H1 (cell line): ENCODE measurements at regions not wholly inside any gene's neighbourhood (a gene's known extent, or its start where the extent isn't known, plus 50 kb on each side); places are given as distances from the start of the nearest gene placed in this dataset.

Source experiments
- CTCF ChIA-PET: fragments of 300-600 bp; sonication (Branson Sonifier 250); formaldehyde crosslinking; loops from one replicate; lab custom pipeline; 2021; ENCODE audit not compliant: partially characterized antibody; lab: Charles Lee
- POLR2A ChIA-PET: fragments of 300-600 bp; sonication (Branson Sonifier 250); formaldehyde crosslinking; loops from one replicate; lab custom pipeline; 2021; ENCODE audit warnings: inconsistent platforms; ENCODE audit not compliant: partially characterized antibody; lab: Charles Lee
- DNase-seq, 2 experiments: peaks; one replicate each; pipeline versions ENCODE4 v3.0.0 to v3.0.0-alpha.2; 2010 to 2022; ENCODE audit warnings: low spot score in 2 of 2, low read depth in 1 of 2, mixed read lengths in 1 of 2
- FAIRE-seq: peaks from 2 replicates; lab custom pipeline; 2011; peaks lifted over from hg19 to GRCh38; lab: Jason Lieb, UNC
- H2AFZ ChIP-seq: 2 replicates; pipeline ENCODE4 v1.8.1; 2012; ENCODE audit warnings: low read length, inconsistent platforms
- H2AK5ac ChIP-seq: 2 replicates; pipeline ENCODE4 v1.6.1; 2013; ENCODE audit warnings: low read depth, low read length
- H2BK120ac ChIP-seq: replicated peaks from 2 replicates; pipeline ENCODE3; 2013; ENCODE audit warnings: low read depth, low read length, inconsistent platforms
- H2BK12ac ChIP-seq: 2 replicates; pipeline ENCODE4 v1.6.1; 2013; ENCODE audit warnings: low read depth, low read length
- H2BK15ac ChIP-seq: 2 replicates; pipeline ENCODE4 v1.6.1; 2013; ENCODE audit warnings: low read length
- H2BK20ac ChIP-seq: 2 replicates; pipeline ENCODE4 v1.6.1; 2013; ENCODE audit warnings: low read length
- H2BK5ac ChIP-seq: 2 replicates; pipeline ENCODE4 v1.6.1; 2013; ENCODE audit warnings: low read depth, low read length
- H3K14ac ChIP-seq: 2 replicates; pipeline ENCODE4 v1.6.1; 2013; ENCODE audit warnings: inconsistent platforms; ENCODE audit not compliant: insufficient read length
- H3K18ac ChIP-seq: 2 replicates; pipeline ENCODE4 v1.6.1; 2013; ENCODE audit warnings: low read length; ENCODE audit errors: extremely low read depth
- H3K23ac ChIP-seq: 2 replicates; pipeline ENCODE4 v1.6.1; 2013; ENCODE audit warnings: inconsistent platforms; ENCODE audit not compliant: insufficient read length
- H3K23me2 ChIP-seq: 2 replicates; pipeline ENCODE4 v1.6.1; 2013; ENCODE audit warnings: low read depth, low read length
- H3K27ac ChIP-seq: 2 replicates; pipeline ENCODE4 v1.6.1; 2011; ENCODE audit warnings: low read depth, low read length, inconsistent platforms
- H3K27me3 ChIP-seq, 4 experiments: replicated peaks in 1 of 4; 1 replicate in 1 of 4; 2 replicates in 3 of 4; pipeline versions ENCODE4 v1.6.1 to v1.8.1; 2011 to 2013; ENCODE audit warnings: low read length in 3 of 4, mild to moderate bottlenecking in 3 of 4, inconsistent platforms in 2 of 4, mixed read lengths in 2 of 4, moderate library complexity in 1 of 4; ENCODE audit not compliant: control insufficient read depth in 3 of 4, insufficient read depth in 3 of 4; ENCODE audit errors: extremely low read depth in 1 of 4
- H3K36me3 ChIP-seq, 4 experiments: 2 replicates each; pipeline versions ENCODE4 v1.6.1 to v1.8.1; 2011 to 2013; ENCODE audit warnings: mild to moderate bottlenecking in 4 of 4, low read length in 3 of 4, moderate library complexity in 2 of 4, control low read depth in 1 of 4, inconsistent platforms in 1 of 4; ENCODE audit not compliant: insufficient read depth in 4 of 4, control insufficient read depth in 2 of 4
- H3K4ac ChIP-seq: replicated peaks from 2 replicates; pipeline ENCODE3; 2013; ENCODE audit warnings: low read length, low read depth, mixed read lengths, inconsistent platforms; ENCODE audit not compliant: insufficient read length
- H3K4me1 ChIP-seq, 4 experiments: replicated peaks in 1 of 4; 1 replicate in 1 of 4; 2 replicates in 3 of 4; pipeline versions ENCODE4 v1.6.1 to v1.8.1; 2011 to 2013; ENCODE audit warnings: low read length in 3 of 4, inconsistent platforms in 2 of 4, mixed read lengths in 1 of 4; ENCODE audit not compliant: insufficient read depth in 4 of 4, control insufficient read depth in 3 of 4
- H3K4me2 ChIP-seq, 2 experiments: 2 replicates each; pipeline versions ENCODE4 v1.6.1 to v1.8.1; 2011 to 2013; ENCODE audit warnings: low read depth in 2 of 2, low read length in 2 of 2, control low read depth in 1 of 2, inconsistent platforms in 1 of 2, mild to moderate bottlenecking in 1 of 2; ENCODE audit not compliant: insufficient read depth in 1 of 2
- H3K4me3 ChIP-seq, 4 experiments: fragments of 200-600, 300-600 bp in 1 of 4; sonication (generic), shearing (Covaris generic), sonication (Bioruptor Twin) in 1 of 4; 2 replicates each; pipeline versions ENCODE4 v1.5.1 to v1.8.1; 2011 to 2016; ENCODE audit warnings: low read length in 4 of 4, low read depth in 3 of 4, control low read depth in 2 of 4, inconsistent platforms in 2 of 4, mild to moderate bottlenecking in 2 of 4, mixed read lengths in 1 of 4, moderate library complexity in 1 of 4; ENCODE audit not compliant: insufficient read depth in 2 of 4; ENCODE audit errors: extremely low read depth in 1 of 4
- H3K56ac ChIP-seq: replicated peaks from 2 replicates; pipeline ENCODE3; 2013; ENCODE audit warnings: low read depth, mild to moderate bottlenecking, mixed read lengths, low read length, inconsistent platforms; ENCODE audit not compliant: insufficient read length
- H3K79me1 ChIP-seq: 2 replicates; pipeline ENCODE4 v1.6.1; 2013; ENCODE audit warnings: low read depth, low read length, control low read depth
- H3K79me2 ChIP-seq, 2 experiments: 2 replicates each; pipeline versions ENCODE4 v1.6.1 to v1.8.1; 2012 to 2013; ENCODE audit warnings: low read length in 2 of 2, mild to moderate bottlenecking in 2 of 2, inconsistent platforms in 1 of 2; ENCODE audit not compliant: insufficient read depth in 2 of 2, control insufficient read depth in 1 of 2
- H3K9ac ChIP-seq, 4 experiments: replicated peaks in 1 of 4; 1 replicate in 1 of 4; 2 replicates in 3 of 4; pipeline versions ENCODE4 v1.6.1 to v1.8.1; 2011 to 2013; ENCODE audit warnings: low read depth in 3 of 4, low read length in 3 of 4, control low read depth in 2 of 4, mild to moderate bottlenecking in 2 of 4, moderate library complexity in 2 of 4, inconsistent platforms in 1 of 4; ENCODE audit errors: extremely low read depth in 1 of 4
- H3K9me3 ChIP-seq, 2 experiments: 2 replicates each; pipeline versions ENCODE4 v1.6.1 to v1.8.1; 2012 to 2013; ENCODE audit warnings: mild to moderate bottlenecking in 2 of 2, moderate library complexity in 2 of 2, control low read depth in 1 of 2, inconsistent platforms in 1 of 2, low read depth in 1 of 2, low read length in 1 of 2, mixed read lengths in 1 of 2; ENCODE audit not compliant: insufficient read depth in 2 of 2
- H4K20me1 ChIP-seq, 2 experiments: replicated peaks in 1 of 2; 2 replicates each; pipeline versions ENCODE3 to v1.8.1; 2011 to 2013; ENCODE audit warnings: inconsistent platforms in 2 of 2, low read length in 2 of 2, mild to moderate bottlenecking in 1 of 2; ENCODE audit not compliant: insufficient read depth in 2 of 2, control insufficient read depth in 1 of 2
- H4K5ac ChIP-seq: 2 replicates; pipeline ENCODE4 v1.6.1; 2013; ENCODE audit warnings: low read length, low read depth, mixed read lengths, inconsistent platforms; ENCODE audit not compliant: insufficient read length
- H4K8ac ChIP-seq: 2 replicates; pipeline ENCODE4 v1.8.0; 2013; ENCODE audit warnings: mild to moderate bottlenecking, moderate library complexity, low read length, inconsistent platforms; ENCODE audit not compliant: insufficient read depth; ENCODE audit errors: extremely low read depth
- H4K91ac ChIP-seq: replicated peaks from 2 replicates; pipeline ENCODE3; 2013; ENCODE audit warnings: low read length, mixed read lengths, inconsistent platforms; ENCODE audit not compliant: insufficient read length
- BCL11A ChIP-seq, 2 experiments: IDR thresholded peaks; one replicate each; pipeline ENCODE4 v1.6.1; 2011; ENCODE audit warnings: low read depth in 2 of 2, low read length in 2 of 2, mild to moderate bottlenecking in 2 of 2
- BRCA1 ChIP-seq: IDR thresholded peaks from 2 replicates; pipeline ENCODE4 v1.6.1; 2012; ENCODE audit warnings: low read depth, low read length, improper control_type of control experiment
- CHD2 ChIP-seq: IDR thresholded peaks from 2 replicates; pipeline ENCODE4 v1.6.1; 2012; ENCODE audit warnings: low read length, improper control_type of control experiment
- EGR1 ChIP-seq: IDR thresholded peaks from 2 replicates; pipeline ENCODE4 v1.6.1; 2011; ENCODE audit warnings: low read depth, low read length, borderline replicate concordance
- GTF2F1 ChIP-seq: IDR thresholded peaks from 2 replicates; pipeline ENCODE4 v1.6.1; 2012; ENCODE audit warnings: low read depth, low read length, improper control_type of control experiment, borderline replicate concordance
- KDM5A ChIP-seq: fragments of 200-600 bp; IDR thresholded peaks from 2 replicates; pipeline ENCODE4 v1.7.1; 2012; ENCODE audit warnings: mild to moderate bottlenecking, low read length, inconsistent platforms, mixed read lengths
- NANOG ChIP-seq: IDR thresholded peaks from 2 replicates; pipeline ENCODE4 v1.6.1; 2011; ENCODE audit warnings: low read length, low read depth, mild to moderate bottlenecking, inconsistent platforms; ENCODE audit not compliant: insufficient read depth, poor library complexity, severe bottlenecking
- PHF8 ChIP-seq: fragments of 200-600 bp; sonication (generic); conservative IDR thresholded peaks from 2 replicates; pipeline ENCODE4 v1.7.1; 2012; ENCODE audit warnings: low read depth, mild to moderate bottlenecking, inconsistent platforms, low read length, moderate library complexity
- POLR2A ChIP-seq, 2 experiments: IDR thresholded peaks; 1 replicate in 1 of 2; 2 replicates in 1 of 2; pipeline ENCODE4 v1.6.1; 2011; ENCODE audit warnings: low read depth in 2 of 2, low read length in 2 of 2, mild to moderate bottlenecking in 2 of 2; ENCODE audit errors: control extremely low read depth in 1 of 2
- POU5F1 ChIP-seq: IDR thresholded peaks from 2 replicates; pipeline ENCODE4 v1.6.1; 2011; ENCODE audit warnings: low read depth, mild to moderate bottlenecking, low read length, moderate library complexity
- RNF2 ChIP-seq: fragments of 200-900, 300-1000 bp; sonication (generic); IDR thresholded peaks from 2 replicates; pipeline ENCODE4 v1.7.1; 2016; ENCODE audit warnings: borderline replicate concordance, low read depth, mild to moderate bottlenecking, antibody characterized with exemption, low read length; ENCODE audit not compliant: poor library complexity, severe bottlenecking; ENCODE audit errors: missing control alignments
- SIRT6 ChIP-seq: IDR thresholded peaks from one replicate; pipeline ENCODE4 v1.7.1; 2012; ENCODE audit warnings: low read length, inconsistent platforms
- WGBS, 2 experiments: shearing (Covaris generic) in 1 of 2; methylation state at CpG; one replicate each; pipeline versions ENCODE4 v1.1.6 to v1.1.7; 2013 to 2015; ENCODE audit warnings: low lambda C conversion rate in 2 of 2, mixed read lengths in 2 of 2, inconsistent platforms in 1 of 2, low coverage in 1 of 2, missing lambda C conversion rate in 1 of 2; ENCODE audit not compliant: insufficient replicate concordance in 2 of 2, insufficient coverage in 1 of 2, insufficient read length in 1 of 2; ENCODE audit errors: extremely low coverage in 1 of 2, missing lambda C conversion rate in 1 of 2; 5-methylcytosine and 5-hydroxymethylcytosine counted together

DNA sequence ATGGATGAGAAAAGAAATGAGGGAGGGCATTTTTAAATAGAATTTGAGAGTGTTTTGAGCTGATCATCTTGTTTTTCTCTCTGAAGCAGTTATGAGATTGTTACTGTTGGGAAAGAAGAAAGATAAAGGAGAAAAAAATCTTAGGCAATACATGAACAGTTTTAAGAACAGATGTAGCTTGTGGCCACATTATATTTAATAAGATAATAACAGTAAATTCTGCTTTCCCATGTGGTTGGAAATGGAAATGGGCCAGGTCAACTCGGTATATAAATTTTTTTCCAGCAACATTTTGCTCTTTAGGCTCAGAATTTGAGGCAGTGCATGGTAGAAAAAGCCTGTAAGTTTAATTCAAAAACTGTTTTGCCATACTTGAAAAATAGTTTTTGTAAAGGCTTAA is 118.7 kb downstream of the POSTN start:
- H4K8ac ChIP-seq: no peak overlapping the region
- H4K91ac ChIP-seq: no peak overlapping the region
- WGBS, 2 experiments: 95% methylated on average over 1 of the region's 1 CpG; no CpG with 5 or more reads in 1 of the 2 experiments
- no peak for FAIRE-seq
- H2BK120ac ChIP-seq: no peak overlapping the region
- H2BK12ac ChIP-seq: no peak overlapping the region
- H3K14ac ChIP-seq: no peak overlapping the region
- no peak overlapping the region for H2BK5ac ChIP-seq
- H3K27ac ChIP-seq: no peak overlapping the region
- H3K4me1 ChIP-seq: no peaks in the 10 kb centered on the region
- no peak overlapping the region for H2AK5ac ChIP-seq
- no peak overlapping the region for H3K4me2 ChIP-seq
- no peak overlapping the region for H3K56ac ChIP-seq
- CTCF ChIA-PET: interaction anchor here (0.6 kb wide), 1 partner anchor 16 kb away, joined by 3 read pairs; no protein-coding TSS in a partner anchor
- H3K23me2 ChIP-seq: no peaks in the 10 kb centered on the region
- no peaks in the 10 kb centered on the region for H3K79me1 ChIP-seq
- no peaks in the 10 kb centered on the region for H3K36me3 ChIP-seq
- no peak overlapping the region for H3K4me3 ChIP-seq
- no peak overlapping the region for H2BK15ac ChIP-seq
- H2AFZ ChIP-seq: no peak overlapping the region
- H3K27me3 ChIP-seq: no peaks in the 10 kb centered on the region
- H3K79me2 ChIP-seq: no peaks in the 10 kb centered on the region
- H3K9me3 ChIP-seq: no peaks in the 10 kb centered on the region
- no peak overlapping the region for H2BK20ac ChIP-seq
- TF ChIP-seq GTF2F1 (no peak), CHD2 (no peak), PHF8 (no peak), BCL11A (IDR thresholded peaks at IDR 0.05; ENCODE audit: low read depth in 2 of 2, low read length in 2 of 2) (no peak), EGR1 (no peak), SIRT6 (no peak), POU5F1 (no peak), NANOG (no peak), POLR2A (IDR thresholded peaks at IDR 0.05; ENCODE audit: control extremely low read depth in 1 of 2, low read depth in 2 of 2, low read length in 2 of 2) (no peak), KDM5A (no peak), BRCA1 (no peak), RNF2 (no peak)
- TF ChIP-seq, all 59 proteins: peak for 0
- Histone ChIP-seq H3K9ac (no peak overlapping the region), H4K20me1 (no peaks in the 10 kb centered on the region), H3K4ac (no peak overlapping the region), H3K18ac (no peak overlapping the region), H3K23ac (no peak overlapping the region), H4K5ac (no peak overlapping the region)
- POLR2A ChIA-PET: no interaction called here
- no peak for DNase-seq
